ENCODE measurements at regions not wholly inside any gene's neighbourhood (a gene's known extent, or its start where the extent isn't known, plus 50 kb on each side); places are given as distances from the start of the nearest gene placed in this dataset.

GRCh38 chr3:76943671-76944070, 96.2 kb upstream of the ROBO2 start:
- TF ChIP-seq CTCF (IDR thresholded peaks at IDR 0.05), result no peak
- no peak for TF ChIP-seq POLR2A (IDR thresholded peaks at IDR 0.05)

Data from transverse colon (tissue), 3 donors.